HG03565 (cell line): ENCODE measurements at regions not wholly inside any gene's neighbourhood (a gene's known extent, or its start where the extent isn't known, plus 50 kb on each side); places are given as distances from the start of the nearest gene placed in this dataset.
"Not testable (repeated sequence)": the region's sequence is repeated elsewhere in the genome, so short reads cannot be mapped to it uniquely, and the experiment has no call there.

Experiments
- ATAC-seq: cut with Tn5 transposase; IDR thresholded peaks from one replicate; pipeline ENCODE4 v1.9.1; 2021; ENCODE audit warnings: mild to moderate bottlenecking, moderate library complexity; ENCODE audit not compliant: unreplicated experiment

- ATAC-seq = no peak
Observed at GRCh38 chr10:3396116-3396515, 223.5 kb upstream of the PITRM1 start.

GRCh38 chr10:3395458-3395861 is 222.9 kb upstream of the PITRM1 start:
- ATAC-seq = no peak

- ATAC-seq = no peak
Observed at GRCh38 chr10:3395041-3395440, 222.5 kb upstream of the PITRM1 start.

GRCh38 chr10:3393958-3394357 is 221.4 kb upstream of the PITRM1 start:
- ATAC-seq = no peak

- no peak for ATAC-seq
Observed at GRCh38 chr10:3391657-3392056, 219.1 kb upstream of the PITRM1 start.

GRCh38 chr10:3389130-3389529 is 216.5 kb upstream of the PITRM1 start:
- ATAC-seq = no peak

- no peak for ATAC-seq
Observed at GRCh38 chr10:3385487-3385886, 212.9 kb upstream of the PITRM1 start.

GRCh38 chr10:3382092-3382491 is 209.5 kb upstream of the PITRM1 start:
- no peak for ATAC-seq

- ATAC-seq = no peak
Observed at GRCh38 chr10:3380406-3381050, 207.9 kb upstream of the PITRM1 start.

- ATAC-seq = no peak
Observed at GRCh38 chr10:3376631-3377030, 204.0 kb upstream of the PITRM1 start.

GRCh38 chr10:3375505-3375904 is 202.9 kb upstream of the PITRM1 start:
- ATAC-seq = no peak

GRCh38 chr10:3374914-3375313 is 202.3 kb upstream of the PITRM1 start:
- no peak for ATAC-seq

- ATAC-seq = not testable (repeated sequence)
Observed at GRCh38 chr10:3373374-3374027, 200.9 kb upstream of the PITRM1 start.

- ATAC-seq = no peak
Observed at GRCh38 chr10:3372281-3372680, 199.7 kb upstream of the PITRM1 start.

- not testable (repeated sequence) for ATAC-seq
Observed at GRCh38 chr10:3371624-3372023, 199.0 kb upstream of the PITRM1 start.

- ATAC-seq = no peak
Observed at GRCh38 chr10:3366735-3367405, 194.3 kb upstream of the PITRM1 start.

- no peak for ATAC-seq
Observed at GRCh38 chr10:3366043-3366442, 193.5 kb upstream of the PITRM1 start.

- ATAC-seq = no peak
Observed at GRCh38 chr10:3365630-3366029, 193.0 kb upstream of the PITRM1 start.

GRCh38 chr10:3364768-3365480 is 192.3 kb upstream of the PITRM1 start:
- ATAC-seq = no peak

- no peak for ATAC-seq
Observed at GRCh38 chr10:3363311-3364045, 190.9 kb upstream of the PITRM1 start.

GRCh38 chr10:3362394-3362793 is 189.8 kb upstream of the PITRM1 start:
- ATAC-seq = no peak
